GM18909 (cell line): ENCODE measurements at regions not wholly inside any gene's neighbourhood (a gene's known extent, or its start where the extent isn't known, plus 50 kb on each side); places are given as distances from the start of the nearest gene placed in this dataset.

Experiments
- ATAC-seq: cut with Tn5 transposase; IDR thresholded peaks from one replicate; pipeline ENCODE4 v1.9.1; 2021; ENCODE audit warnings: mild to moderate bottlenecking; ENCODE audit not compliant: unreplicated experiment, poor library complexity

DNA sequence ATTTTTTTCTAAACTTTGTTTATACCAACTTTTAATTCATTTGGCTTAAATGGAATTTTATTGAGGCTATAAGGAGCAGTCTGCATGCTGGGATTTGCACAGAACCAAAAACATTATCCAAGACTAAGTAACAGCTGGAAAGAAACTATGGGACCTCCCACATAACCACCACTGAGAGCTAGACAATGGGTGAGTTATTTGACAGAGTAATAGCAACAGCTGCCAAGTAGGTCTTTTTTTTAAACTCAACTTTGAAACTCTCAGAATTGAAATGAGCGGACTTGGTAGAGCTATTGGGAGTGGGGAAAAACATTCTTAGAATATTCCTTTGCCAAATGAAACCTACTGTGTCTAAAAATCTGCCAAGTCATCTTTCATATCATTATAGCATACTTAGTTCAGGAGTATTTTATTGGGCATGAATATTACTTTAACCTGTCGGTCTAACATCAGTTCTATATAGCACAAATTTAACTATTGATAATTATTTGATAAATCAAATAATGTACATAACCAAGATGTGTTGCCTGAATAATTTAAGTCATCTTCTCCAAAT, 1428.0 kb downstream of the PCDH7 start:
- ATAC-seq, result no peak

DNA sequence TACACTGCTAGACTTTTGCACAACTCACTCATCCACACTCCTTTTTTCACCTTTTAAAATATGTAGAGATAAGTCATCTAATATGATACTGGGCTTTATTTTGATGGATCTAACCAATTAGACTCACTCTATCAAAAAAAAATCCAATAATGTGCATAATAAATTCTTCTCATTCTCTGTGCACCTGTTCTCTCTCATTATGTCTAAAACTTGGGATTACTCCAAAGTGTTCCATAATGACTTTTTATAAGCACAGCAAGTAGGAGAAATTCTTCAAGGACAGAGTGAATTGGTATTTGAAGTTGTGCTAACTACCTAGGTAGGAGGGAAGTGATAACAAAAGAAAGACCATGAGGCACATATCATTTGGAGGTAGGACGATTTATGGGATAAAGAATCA, 1438.8 kb downstream of the PCDH7 start:
- no peak for ATAC-seq

DNA sequence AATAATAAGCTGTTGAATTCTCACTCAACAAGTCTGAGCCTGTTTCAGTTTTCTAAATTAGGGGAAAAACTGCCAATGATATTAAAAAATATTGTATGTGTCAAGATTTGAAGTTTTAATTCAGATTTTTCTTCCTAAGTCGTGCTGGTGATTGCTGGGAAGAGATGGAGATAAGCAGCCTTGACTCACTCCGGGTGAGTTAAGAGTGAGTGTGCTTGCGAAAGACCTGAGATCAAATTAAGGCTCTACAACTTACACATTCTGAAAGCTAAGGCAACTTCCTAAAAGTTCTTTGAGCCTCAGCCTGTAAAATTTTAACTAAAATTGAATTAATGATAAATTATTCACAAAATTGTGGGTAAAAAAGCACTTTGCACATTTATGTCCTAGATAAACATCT, 1441.2 kb downstream of the PCDH7 start:
- no peak for ATAC-seq

DNA sequence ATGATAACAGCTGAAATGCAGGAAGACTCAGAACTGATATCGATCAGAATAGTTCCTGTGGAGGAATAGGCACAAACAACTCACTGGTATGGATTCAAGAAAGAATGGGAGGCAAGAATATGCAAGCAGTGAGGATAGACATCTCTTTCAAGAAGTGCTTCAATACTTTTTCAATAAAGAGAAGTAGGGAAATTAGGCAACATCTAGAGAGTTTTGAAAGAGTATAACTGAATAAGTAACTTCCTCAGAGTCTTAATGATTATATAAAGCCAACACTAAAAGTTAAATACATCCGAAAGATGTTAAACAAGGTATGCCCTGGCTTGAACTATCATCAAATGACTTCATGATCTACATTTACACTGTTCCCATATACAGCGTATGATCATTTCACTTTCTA, 1443.0 kb downstream of the PCDH7 start:
- no peak for ATAC-seq

DNA sequence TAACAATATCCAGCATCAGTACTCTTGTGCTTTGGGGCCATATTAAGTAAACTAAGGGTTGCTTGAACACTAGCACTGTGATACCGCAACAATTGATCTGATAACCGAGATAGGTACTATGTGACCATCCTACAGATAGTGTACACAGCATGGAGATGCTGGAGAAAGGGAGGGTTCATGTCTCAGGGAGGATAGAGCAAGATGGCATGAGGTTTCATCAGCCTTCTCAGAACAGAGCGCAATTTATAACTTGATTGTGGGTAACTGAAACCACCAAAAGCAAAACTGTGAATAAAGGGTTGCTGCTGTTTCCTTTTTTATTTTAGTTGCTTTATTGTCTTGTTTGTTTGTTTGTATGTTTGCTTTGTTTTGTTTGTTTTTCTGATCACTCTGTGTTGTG, 1449.7 kb downstream of the PCDH7 start:
- ATAC-seq, result no peak

DNA sequence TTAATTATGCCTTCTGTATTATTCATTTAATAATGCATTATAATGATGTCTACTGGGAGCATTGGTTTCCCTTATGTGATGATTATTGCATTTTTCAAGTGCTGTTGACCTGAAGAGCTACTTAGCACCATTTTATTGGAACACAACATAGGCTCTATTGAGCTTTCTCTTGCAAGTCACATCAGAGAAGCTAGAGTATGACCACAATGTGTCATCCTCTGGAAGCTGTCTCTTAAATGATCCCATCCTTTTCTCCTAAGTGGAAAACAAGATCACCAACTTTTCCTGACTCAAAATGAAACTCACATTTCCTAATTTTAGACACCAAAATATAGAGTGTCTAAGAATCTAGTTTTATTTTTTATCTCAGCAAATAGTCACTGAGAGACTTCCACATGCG, 1451.9 kb downstream of the PCDH7 start:
- ATAC-seq, result no peak

DNA sequence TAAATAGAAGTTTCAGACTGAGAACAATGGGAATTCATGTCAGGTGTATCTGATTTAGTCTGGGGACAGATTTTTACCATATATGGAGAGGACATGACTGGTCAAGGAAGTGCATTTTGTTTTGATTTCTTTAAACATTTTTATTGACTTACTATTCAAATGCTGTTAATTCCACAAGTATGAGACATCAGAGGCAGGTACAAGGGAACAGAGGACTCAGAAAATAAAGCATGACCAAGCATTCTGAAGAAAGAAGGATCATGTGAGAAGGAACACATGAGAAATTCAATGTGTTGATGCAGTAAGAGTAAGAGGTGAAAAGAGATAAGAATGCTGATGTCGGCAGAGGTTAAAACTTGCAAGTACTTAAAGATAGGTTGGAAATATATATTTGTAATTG, 1452.6 kb downstream of the PCDH7 start:
- no peak for ATAC-seq

DNA sequence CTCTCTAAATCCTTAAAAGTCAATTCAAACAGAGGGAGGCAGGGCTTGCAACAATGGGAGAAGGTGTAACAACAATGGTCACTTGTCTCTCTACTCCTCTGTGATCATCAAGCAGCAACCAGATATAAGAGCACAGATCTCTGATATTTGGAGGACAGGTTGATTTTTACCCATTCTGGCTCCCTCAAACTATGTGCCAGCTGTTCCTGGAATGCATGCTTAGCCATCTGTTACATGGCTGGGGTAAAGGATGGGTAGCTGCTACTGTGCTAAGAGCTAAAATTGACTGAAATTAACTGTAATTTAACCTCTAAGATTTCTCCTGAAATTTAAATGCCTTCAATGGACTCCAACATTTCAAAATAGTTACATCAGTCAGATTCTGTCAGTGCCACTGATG, 1459.9 kb downstream of the PCDH7 start:
- no peak for ATAC-seq

DNA sequence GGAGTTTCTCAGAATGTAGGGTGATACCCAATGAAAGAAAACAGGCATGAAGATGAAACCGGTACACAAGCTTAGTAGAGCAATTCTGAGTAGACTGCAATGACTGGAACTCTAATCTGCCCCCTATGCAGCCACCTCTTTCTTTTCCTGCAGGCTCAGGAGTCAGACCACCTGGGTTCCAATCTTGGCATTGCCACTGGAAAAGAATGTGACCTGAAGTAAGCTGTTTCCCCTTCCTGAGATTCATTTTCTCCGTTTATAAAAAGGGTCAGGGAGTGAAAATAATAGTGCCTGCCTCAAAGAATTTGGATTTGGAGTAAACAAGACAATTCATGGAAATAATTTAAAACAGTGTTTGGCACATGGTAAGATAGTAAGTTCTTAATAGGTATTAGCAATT, 1464.0 kb downstream of the PCDH7 start:
- no peak for ATAC-seq

DNA sequence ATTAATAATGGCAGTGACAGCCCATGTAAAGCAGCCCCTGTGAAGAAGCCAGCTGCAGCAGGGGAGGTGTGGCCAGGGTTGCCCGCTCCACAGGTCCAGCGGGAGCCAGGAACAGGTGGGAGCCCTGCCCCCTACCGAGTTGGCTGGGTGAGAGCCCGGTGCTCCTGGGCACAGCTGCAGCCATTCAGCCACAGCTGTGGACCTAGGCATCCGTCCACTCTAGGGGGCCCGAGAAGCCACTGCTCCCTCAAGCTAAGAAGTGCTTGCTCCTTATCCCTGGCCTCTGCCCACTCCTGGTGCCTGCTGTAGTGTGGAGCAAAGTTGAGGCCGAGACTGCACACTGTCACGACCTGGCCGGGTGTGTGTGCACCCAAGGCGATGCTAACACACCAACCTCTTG, 1469.0 kb downstream of the PCDH7 start:
- no peak for ATAC-seq

DNA sequence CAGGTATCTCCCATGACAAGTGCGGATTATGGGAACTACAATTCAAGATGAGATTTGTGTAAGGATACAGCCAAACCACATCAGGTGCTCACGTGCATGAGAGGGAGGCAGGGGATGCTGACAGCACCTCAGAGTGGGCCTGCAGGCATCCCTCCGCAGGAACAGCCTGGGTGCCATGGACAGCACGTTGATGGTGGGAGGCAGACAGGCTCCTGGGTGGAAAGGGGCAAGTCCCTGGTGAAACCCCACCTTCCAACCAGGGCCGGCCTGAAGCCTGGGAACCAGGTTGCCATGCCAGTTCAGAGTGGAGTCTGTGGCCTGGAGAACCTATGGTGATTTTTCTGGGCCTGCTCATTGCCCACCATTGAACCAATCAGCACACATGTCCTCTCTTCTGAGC, 1469.6 kb downstream of the PCDH7 start:
- no peak for ATAC-seq

DNA sequence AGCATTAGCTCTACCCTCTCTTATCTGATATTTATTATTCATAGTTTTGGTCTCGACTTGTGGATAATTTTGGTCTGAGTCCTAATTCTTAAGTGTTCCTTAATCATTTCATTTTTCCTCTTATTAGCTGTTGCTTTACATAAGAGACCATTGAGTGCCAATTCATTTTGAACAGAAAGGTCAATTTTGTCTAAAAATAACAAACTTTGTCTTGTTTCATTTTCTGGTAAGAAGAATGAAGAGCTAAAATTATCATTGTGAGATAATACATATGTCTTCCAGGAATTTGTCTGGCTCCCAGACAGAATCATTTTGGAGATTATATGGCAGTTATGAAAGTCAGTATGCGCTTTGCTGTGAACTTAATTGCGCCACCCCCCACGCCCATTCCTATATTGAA, 1471.8 kb downstream of the PCDH7 start:
- no peak for ATAC-seq

DNA sequence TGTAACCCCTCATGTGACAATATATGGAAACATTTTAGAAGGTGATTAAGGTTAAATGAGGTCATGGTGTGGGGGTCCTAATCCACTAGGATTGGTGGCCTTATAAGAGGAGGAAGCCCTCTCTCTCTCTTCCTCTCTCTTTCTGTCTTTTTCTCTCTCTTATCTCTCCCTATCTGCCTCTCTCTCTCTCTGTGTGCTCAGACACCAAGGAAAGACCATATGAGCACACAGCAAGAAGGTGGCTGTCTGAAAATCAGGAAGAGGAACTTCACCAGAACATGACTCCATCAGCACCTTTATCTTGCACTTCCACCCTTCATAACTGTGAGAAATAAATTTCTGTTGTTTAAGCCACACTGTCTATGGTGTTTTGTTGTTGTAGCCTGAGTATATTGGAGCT, 1472.2 kb downstream of the PCDH7 start:
- no peak for ATAC-seq

DNA sequence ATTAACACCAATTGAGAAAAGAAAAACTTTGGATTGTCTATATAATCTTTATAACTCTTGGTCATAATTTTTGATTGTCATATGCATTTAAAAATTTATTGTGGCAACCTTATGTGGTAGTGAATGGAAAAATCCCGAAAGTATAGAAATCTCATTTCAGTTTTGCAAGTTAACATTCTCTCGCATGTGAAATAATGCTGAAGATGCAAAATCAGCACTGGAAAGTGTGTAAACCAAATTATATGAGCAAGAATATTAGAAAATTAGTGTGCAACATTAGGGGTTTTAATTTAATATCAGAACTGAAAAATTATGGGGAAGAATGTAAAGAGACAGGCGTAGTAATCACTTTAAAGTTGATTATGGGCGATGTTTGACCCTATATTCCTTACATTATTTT, 1472.8 kb downstream of the PCDH7 start:
- ATAC-seq, result no peak

DNA sequence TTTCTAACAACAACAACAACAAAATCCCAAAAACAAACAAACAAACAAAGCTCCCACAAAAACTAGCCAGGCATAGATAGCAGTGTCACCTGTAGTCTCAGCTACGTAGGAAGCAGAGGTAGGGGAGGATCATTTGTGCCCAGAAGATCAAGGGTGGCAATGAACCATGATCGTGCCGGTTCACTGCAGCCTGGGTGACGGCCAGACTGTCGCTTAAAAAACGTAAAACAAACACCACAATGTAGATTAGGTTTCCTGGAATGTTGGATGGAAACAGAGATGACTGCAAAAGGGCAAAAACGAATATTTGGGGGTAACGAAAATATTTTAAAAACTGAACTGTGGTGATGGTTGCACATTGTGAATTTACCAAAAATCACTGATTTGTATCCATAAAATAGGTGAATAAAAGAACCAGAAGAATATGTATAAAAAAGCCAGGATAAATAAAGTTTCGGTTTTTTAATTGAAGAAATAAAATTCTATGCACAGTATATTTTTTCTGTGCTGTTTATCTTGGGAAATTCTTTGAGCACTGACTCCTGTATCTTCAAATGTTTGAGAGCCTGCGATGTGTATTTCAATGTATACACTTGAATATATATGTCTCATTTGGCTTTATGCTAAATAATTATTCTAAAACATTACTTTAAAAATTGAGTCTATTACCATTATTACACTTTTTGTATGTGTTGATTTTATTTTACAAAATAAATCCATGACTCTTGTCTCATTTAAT, 1477.0 kb downstream of the PCDH7 start:
- no peak for ATAC-seq

DNA sequence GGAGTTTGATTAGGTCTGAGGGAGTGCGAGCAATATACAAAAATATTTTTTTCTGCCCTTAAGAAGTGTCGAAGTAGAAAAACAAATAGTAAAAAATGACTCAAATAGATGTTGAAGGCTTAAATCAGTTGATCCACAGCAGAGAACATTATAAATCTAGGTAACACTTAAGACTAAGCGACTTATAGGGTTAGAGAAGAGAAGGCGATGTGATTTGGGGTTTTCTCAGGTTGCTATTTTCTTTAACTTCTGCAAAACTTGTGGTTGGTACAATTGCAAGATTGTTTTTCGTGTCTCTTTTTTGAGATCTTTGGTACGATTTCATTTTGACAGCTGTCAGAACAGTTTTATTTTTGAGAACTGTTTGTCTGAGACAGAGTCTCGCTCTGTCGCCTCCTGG, 1479.5 kb downstream of the PCDH7 start:
- ATAC-seq, result no peak

DNA sequence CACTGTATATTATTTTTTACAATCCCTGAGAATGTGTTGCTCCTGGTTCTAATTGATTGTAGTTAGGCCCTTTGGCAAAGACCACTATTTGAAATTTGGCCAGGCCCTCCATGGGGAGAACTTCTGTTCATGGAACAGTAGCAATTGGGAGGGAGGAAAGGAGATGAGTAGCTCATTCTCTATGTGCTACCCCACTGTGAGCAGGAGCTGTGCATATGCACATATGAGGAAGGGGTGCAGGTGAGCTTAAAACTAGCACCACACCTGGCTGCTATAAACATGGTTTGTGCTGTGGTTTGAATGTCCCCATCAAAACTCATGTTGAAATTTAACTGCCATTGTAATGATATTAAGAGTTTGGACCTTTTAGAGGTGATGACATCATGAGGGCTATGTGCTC, 1483.2 kb downstream of the PCDH7 start:
- no peak for ATAC-seq

DNA sequence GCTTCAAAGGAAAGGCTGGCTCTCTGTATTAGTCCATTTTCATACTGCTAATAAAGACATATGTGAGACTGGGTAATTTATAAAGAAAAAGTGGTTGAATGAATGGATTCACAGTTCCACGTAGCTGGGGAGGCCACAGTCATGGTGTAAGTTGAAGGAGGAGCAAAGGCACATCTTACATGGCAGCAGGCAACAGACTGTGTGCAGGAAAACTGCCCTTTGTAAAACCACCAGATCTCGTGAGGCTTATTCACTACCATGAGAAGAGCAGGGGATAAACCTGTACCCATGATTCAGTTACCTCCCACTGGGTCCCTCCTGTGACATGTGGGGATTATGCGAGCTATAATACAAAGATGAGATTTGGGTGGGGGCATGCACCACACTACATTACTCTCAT, 1486.6 kb downstream of the PCDH7 start:
- no peak for ATAC-seq

DNA sequence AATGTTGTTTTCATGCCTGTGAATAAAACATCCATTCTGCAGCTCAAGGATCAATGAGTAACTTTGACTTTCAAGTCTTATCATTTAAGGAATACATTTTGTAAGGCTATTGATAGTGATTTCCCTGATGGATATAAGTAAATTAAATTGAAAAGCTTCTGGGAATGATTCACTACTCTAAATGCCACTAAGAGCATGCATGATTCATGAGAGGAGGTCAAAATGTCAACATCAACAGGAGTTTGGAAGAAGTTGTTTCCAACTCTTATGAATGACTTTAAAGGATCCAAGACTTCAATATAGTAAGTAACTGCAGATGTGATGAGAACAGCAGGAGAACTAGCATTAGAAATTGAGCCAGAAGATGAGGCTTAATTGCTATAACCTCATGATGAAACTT, 1487.3 kb downstream of the PCDH7 start:
- no peak for ATAC-seq

DNA sequence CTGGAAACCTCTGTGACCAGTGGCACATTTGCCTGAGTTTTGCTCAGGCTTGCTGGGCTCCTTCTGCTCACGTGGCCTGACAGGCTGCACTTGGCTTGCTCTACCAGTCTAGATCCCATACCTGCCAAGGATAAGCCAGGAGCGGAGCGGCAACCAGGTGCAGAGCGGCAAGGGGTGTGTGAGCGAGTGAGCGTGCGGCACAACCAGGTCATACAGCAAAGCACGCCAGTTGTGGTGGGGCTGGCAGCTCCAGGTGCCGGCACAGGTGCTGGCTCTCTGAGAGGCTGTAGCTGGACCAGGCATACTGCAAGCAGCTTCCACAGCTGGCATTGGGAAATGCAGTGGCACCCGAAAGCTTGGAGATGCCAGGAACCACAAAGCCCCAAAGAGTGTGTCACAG, 1495.1 kb downstream of the PCDH7 start:
- no peak for ATAC-seq

DNA sequence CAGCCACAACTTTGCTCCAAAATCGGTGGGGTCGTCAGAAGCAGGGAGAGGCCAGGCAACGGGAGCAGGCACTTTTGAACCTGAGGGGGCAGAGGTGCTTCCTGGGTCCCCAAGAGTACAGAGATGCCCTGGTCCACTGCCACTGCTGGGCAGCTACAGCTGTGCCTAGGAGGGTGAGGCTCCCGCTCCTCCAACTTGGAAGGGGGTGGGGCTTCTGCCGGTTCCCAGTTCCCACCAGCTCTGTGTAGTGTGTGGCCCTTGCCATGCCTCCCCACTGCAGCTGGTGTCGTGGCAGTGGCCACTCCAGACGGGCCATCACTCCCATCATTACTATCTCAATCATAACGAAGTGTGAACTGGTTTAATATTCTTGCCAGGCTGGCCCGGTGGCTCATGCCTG, 1496.3 kb downstream of the PCDH7 start:
- no peak for ATAC-seq

DNA sequence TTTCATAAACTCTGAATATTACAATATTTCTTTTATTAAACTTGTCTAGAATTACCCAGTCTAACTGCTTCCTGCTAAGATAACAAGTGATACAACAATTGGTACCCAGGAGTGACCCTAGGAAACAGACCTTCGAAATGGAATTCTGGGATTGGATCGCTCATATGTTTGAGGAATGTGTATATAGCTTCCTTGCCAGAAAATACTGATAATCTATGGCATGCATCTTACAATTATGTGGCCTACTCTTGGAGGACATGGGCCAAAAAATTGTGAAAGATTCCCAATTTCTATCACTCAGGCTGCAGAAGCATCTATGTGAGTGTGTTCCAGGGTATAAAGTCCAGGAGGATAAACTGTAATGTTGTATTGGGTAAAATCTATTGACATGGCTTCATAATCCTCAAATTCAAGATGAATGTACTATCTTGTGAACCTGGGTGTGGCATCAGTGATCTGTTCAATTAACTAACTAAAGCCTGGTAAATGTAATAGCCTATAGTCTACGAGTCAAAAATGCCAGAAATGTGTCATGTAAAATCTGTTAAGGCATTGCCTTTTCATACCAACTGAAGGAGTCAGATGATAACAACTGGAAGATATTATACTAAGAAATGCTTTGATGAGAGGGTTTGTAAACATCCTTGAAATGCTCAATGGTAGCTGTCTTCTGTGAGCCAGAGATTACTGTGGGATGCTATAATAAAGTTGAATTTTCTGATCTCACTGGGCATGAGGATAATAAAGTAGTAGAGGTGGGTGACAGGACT, 1499.3 kb downstream of the PCDH7 start:
- ATAC-seq, result no peak
